NCI-H524 treated with DMSO at 0.1 percent for 48 hours (cell line): ENCODE measurements at regions not wholly inside any gene's neighbourhood (a gene's known extent, or its start where the extent isn't known, plus 50 kb on each side); places are given as distances from the start of the nearest gene placed in this dataset.

ENCODE experiments used
- DNase-seq: peaks from one replicate; lab custom pipeline; 2025; lab: John Stamatoyannopoulos, UW

- no peak for DNase-seq
Measured at GRCh38 chr5:175107865-175108264, 336.1 kb downstream of the DRD1 start.

DNA sequence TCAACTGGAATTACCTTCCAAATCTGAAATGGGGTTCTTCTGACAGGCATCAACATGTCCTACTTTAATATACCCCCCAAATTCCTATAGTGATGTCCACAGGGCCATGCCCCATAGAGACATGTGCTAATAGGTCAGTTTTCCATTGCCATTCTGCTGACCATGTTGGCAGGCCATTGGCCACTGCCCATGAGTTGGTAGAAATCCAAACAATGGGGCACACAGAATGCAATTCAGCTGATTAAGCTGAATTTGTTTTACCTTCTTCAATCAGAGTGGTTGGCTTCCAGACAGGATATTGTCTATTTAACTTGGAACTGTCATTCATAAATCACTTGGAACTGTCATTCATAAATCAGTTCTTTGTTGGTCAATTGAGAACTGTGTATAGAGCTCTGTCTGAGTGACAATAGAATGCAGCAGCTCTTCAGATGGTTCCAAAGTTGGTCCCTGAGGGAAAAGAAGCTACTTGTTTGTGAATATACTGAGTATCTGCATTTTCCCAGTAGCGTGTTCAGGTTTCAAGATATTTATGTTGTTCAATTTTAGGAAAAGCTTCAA is 336.9 kb downstream of the DRD1 start:
- no peak for DNase-seq

- DNase-seq: peak; percentile 48
Measured at GRCh38 chr5:175104677-175105076, 339.3 kb downstream of the DRD1 start.

GRCh38 chr5:175103746-175104145 is 340.2 kb downstream of the DRD1 start:
- no peak for DNase-seq

DNA sequence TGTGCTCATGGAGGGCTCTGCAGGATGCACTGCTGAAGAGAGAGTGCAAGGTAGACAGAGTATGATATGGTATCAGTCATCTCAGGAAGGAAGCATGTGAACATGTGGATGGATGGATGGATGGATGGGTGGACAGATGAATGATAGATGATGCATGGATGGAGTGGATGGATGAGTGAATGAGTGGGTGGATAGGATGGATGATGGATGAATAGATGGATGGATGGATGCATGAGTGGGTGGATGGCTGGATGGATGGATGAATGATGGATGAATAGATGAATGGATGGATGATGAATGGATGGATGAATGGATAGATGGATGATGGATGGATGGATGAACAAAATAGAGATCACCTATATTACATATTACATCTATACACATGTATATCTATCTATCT is 341.3 kb downstream of the DRD1 start:
- DNase-seq: no peak

DNA sequence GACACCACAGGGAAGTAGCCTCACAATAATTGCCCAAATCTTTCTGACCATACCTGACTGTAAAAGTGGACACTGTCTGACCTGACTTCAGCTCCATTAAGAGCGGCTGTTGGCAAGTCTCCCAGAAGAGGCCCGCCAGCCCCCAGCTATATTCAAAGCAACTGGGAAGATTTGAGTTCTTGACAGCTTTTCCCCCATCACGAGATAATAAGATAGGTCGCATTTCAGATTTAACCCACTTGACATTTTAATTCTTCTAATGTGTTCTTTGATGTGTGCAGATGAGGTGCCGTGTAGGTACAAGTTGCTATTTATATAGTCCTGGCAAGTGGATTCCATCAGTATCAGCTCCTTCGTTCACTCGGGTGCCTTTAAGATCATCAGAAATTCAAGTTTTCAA is 345.7 kb downstream of the DRD1 start:
- peak; percentile 17 for DNase-seq

DNA sequence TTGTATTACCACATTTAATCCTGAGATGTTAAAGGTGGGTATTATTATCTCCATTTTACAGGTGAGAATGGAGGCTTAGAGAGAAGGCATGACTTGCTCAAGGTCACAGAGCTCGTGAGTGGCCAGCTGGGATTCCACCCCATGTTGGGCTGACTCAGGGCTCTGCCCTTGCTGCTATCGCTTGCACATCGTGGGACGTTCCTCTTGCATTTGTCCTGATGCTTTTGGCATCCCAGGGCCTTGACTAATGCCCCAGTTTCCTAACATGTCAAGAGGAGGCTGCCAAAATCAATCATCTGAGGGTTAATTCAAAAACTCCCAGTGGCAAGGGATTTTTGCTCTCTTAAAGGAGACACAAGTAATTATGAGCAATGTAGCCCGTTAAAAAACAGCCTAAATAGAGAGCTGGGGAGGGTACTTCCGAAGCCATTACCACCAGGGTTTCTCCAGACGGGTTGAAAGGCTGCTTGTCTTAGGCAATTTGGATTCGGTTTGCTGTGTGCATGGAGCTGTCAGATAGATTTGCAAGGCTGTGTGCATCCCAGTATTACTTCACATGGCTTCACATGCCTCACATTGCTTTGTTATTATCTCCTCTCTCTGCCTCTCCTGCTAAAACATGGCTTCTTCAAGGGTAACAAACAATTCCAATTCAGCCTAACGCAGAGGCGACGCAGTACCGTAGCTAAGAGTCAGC is 347.4 kb downstream of the DRD1 start:
- DNase-seq: no peak

DNA sequence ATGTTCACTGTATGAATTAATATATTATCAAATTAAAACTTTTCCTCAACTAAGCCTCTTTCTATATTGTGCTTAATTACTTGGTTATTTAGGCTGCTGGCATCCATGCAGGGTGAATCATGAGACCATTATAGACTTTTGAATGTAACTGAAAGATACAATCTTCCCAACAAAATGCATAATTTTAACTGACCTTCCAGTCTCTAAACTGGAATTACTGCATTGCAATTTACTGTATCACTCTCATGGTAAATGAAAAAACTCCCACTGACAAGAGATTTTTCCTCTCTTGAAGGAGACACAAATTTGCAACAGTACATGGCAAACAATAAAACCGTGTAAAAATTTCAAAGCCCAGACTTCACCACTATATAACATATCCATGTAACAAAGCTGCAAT is 349.5 kb downstream of the DRD1 start:
- no peak for DNase-seq

GRCh38 chr5:175092691-175093090 is 351.3 kb downstream of the DRD1 start:
- DNase-seq: no peak

- no peak for DNase-seq
Measured at GRCh38 chr5:175088963-175089362, 355.0 kb downstream of the DRD1 start.

- no peak for DNase-seq
Measured at GRCh38 chr5:175082866-175083590, 358.6 kb downstream of the MSX2 start.

- DNase-seq: no peak
Measured at GRCh38 chr5:175082346-175082745, 358.0 kb downstream of the MSX2 start.

- DNase-seq: no peak
Measured at GRCh38 chr5:175079707-175080106, 355.3 kb downstream of the MSX2 start.

GRCh38 chr5:175070283-175070682 is 345.9 kb downstream of the MSX2 start:
- no peak for DNase-seq

GRCh38 chr5:175060257-175060656 is 335.9 kb downstream of the MSX2 start:
- no peak for DNase-seq

DNA sequence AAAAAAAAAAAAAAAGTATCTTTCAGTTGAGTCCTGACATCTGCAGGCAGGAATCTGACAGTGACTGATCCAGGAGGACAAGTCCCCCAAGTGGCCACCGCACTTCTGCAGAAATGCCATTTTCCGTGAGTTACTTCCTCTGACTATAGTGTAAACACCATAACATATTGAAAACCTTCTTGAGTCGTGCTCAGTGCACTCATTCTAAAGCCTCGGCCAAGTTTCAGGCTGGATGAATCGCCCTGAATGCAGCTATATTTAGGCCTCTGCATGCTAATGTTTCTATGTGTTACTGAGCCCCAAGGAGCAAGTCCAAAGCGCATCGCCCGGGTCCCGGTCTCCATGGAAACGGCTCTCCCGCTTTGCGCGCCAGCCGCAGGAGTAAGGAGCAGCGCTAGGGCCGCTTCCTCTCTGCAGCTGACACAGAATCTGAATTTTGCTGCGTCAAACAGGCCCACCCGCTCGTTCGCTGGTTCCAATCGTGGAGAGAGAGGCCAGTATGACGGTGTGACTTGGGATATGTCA is 335.4 kb downstream of the MSX2 start:
- peak; percentile 30 for DNase-seq

DNA sequence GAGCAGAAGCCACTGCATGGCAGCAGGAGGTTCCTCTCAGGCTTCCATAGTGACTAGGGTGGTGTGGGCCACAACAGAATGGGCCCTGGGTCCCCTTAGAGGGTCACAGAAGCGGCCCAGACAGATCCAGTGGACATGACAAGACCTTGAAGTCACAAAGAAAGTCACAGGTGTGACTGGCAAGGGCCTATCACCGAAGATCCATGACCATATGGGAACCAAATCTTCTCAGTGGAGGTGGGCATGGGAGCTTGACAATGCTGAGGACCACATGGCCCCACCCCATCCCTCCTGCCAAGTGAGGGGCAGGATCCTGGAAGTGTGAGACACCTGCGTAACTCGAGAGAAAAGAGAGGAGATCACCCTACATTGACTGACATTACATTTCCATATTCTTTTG is 332.4 kb downstream of the MSX2 start:
- no peak for DNase-seq

- DNase-seq: no peak
Measured at GRCh38 chr5:175054243-175054642, 329.9 kb downstream of the MSX2 start.

DNA sequence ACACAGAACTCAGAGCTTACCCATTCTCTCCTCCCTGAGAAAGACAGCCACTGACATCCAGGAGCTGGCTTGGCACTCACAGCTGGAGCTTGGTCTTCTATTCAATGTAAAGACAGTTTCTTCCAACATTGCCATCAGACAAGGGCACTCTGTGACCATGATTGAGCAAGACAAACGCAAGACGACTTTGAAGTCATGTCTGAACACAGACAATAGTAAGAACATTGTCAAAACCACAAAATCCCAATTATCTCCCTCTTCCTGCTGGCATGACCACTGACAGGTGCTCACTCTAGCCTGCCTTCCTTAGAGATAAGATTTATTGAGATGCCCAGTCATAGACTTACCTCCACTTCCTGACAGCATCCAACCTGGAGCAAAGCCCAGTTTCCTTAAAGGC is 328.0 kb downstream of the MSX2 start:
- DNase-seq: no peak

DNA sequence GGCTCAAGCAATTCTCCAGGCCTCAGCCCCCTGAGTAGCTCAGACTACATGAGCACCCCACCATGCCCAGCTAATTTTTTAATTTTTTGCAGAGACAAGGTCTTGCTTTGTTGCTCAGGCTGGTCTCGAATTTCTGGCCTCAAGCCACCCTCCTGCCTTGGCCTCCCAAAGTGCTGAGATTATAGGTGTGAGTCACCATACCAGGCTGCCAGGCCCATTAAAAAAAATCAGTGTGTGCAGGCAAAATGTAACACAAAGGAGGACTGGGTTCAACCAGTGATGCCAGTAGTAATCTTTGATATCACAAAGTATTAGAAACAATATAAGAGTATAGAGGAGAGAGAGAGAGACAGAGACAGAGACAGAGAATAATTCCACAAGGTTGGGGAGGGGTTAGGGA is 322.7 kb downstream of the MSX2 start:
- DNase-seq: no peak

DNA sequence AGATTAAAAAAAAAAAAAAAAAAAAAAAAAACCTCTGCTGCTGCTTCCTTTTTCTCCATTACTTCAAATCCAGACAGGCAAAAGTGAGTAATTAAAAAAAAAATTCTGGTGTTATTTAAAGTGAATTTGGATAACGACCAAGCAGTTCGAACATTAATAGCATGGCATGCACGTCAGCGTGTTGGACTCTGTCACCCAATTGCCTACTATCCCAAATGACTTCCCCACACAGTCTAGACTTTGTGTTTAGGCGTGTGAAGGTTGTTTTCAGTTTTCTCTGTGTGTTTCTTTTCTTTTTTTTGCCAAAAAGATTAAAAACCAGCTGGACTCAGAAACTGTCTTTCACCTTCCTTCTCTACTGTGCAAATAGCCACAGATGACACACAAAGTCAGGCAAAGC is 321.4 kb downstream of the MSX2 start:
- DNase-seq: no peak

DNA sequence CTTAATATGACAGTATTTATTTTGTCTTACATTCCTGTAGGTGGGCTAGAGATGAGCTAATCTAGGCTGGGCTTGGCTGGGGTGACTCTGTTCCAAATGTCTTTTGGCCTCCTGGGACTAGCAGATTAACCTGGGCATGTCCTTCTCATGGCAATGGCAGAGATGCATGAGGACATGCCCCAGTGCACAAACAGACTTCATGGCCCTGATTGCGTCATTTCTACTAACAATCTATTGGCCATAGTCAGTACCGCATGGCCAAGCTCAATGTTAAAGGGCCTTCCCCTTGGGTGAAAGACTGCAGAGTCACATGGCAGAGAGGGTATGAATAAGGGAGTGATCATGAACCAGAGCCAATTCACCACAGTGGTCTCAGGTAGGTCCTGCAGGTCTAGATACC is 313.4 kb downstream of the MSX2 start:
- no peak for DNase-seq

- no peak for DNase-seq
Measured at GRCh38 chr5:175035882-175036533, 311.6 kb downstream of the MSX2 start.
